ENCODE measurements at regions not wholly inside any gene's neighbourhood (a gene's known extent, or its start where the extent isn't known, plus 50 kb on each side); places are given as distances from the start of the nearest gene placed in this dataset.

- no peak for DNase-seq
- Histone ChIP-seq H3K27me3 (replicated peaks; ENCODE audit: control insufficient read depth, insufficient read depth, low read length) (no peaks in the 10 kb centered on the region), H3K36me3 (ENCODE audit: control insufficient read depth, insufficient read depth, low read length) (no peaks in the 10 kb centered on the region), H3K4me3 (ENCODE audit: low read depth, low read length) (no peak overlapping the region), H3K9me3 (peaks cover 3% of the 10 kb centered on the region; the same call in 1 of the 2 replicates), H3K4me1 (no peaks in the 10 kb centered on the region)
- Mint-ChIP-seq H3K27me3 (ENCODE audit: insufficient read depth, unreplicated experiment) (no peaks in the 10 kb centered on the region), H3K27ac (ENCODE audit: unreplicated experiment) (no peak overlapping the region), H3K9me3 (ENCODE audit: unreplicated experiment) (peaks cover 11% of the 10 kb centered on the region), H3K4me3 (ENCODE audit: unreplicated experiment) (no peak overlapping the region), H3K4me1 (ENCODE audit: low read depth, unreplicated experiment) (no peaks in the 10 kb centered on the region), H3K36me3 (ENCODE audit: insufficient read depth, unreplicated experiment) (no peaks in the 10 kb centered on the region)
- intact Hi-C loops (cut with micrococcal nuclease; ENCODE audit: unreplicated experiment) = no loop called here
- POLR2A ChIA-PET = no interaction called here
- BruUV-seq (replicated peaks) = no TSS peak
- no peak for TF ChIP-seq CTCF (IDR thresholded peaks at IDR 0.05; ENCODE audit: insufficient read depth in 1 of 2, low read depth in 1 of 2, low read length in 1 of 2, severe bottlenecking in 1 of 2, unreplicated experiment in 1 of 2)
- CTCF ChIA-PET = no interaction called here
Observed at GRCh38 chr5:116359592-116359991, 215.0 kb downstream of the SEMA6A start.

GRCh38 chr5:116358911-116359418 is 215.7 kb downstream of the SEMA6A start:
- intact Hi-C loops (cut with micrococcal nuclease; ENCODE audit: unreplicated experiment) = no loop called here
- Histone ChIP-seq H3K36me3 (ENCODE audit: control insufficient read depth, insufficient read depth, low read length) (no peaks in the 10 kb centered on the region), H3K4me3 (ENCODE audit: low read depth, low read length) (no peak overlapping the region), H3K27me3 (replicated peaks; ENCODE audit: control insufficient read depth, insufficient read depth, low read length) (no peaks in the 10 kb centered on the region), H3K4me1 (no peaks in the 10 kb centered on the region), H3K9me3 (peaks cover 4% of the 10 kb centered on the region; the same call in 1 of the 2 replicates)
- peaks cover 17% of the 10 kb centered on the region for H3K9me3 Mint-ChIP-seq (ENCODE audit: unreplicated experiment)
- no peak overlapping the region for H3K27ac Mint-ChIP-seq (ENCODE audit: unreplicated experiment)
- no peak overlapping the region for H3K4me3 Mint-ChIP-seq (ENCODE audit: unreplicated experiment)
- H3K4me1 Mint-ChIP-seq (ENCODE audit: low read depth, unreplicated experiment) = no peaks in the 10 kb centered on the region
- no peak for TF ChIP-seq CTCF (IDR thresholded peaks at IDR 0.05; ENCODE audit: insufficient read depth in 1 of 2, low read depth in 1 of 2, low read length in 1 of 2, severe bottlenecking in 1 of 2, unreplicated experiment in 1 of 2)
- ChIA-PET CTCF (no interaction called here), POLR2A (no interaction called here)
- BruUV-seq (replicated peaks) = no TSS peak
- H3K36me3 Mint-ChIP-seq (ENCODE audit: insufficient read depth, unreplicated experiment) = no peaks in the 10 kb centered on the region
- no peak for DNase-seq
- H3K27me3 Mint-ChIP-seq (ENCODE audit: insufficient read depth, unreplicated experiment) = no peaks in the 10 kb centered on the region

GRCh38 chr5:116358015-116358523 is 216.6 kb downstream of the SEMA6A start:
- Histone ChIP-seq H3K36me3 (ENCODE audit: control insufficient read depth, insufficient read depth, low read length) (no peaks in the 10 kb centered on the region), H3K27me3 (replicated peaks; ENCODE audit: control insufficient read depth, insufficient read depth, low read length) (no peaks in the 10 kb centered on the region), H3K4me1 (no peaks in the 10 kb centered on the region), H3K9me3 (peaks cover 4% of the 10 kb centered on the region; the same call in 1 of the 2 replicates), H3K4me3 (ENCODE audit: low read depth, low read length) (no peak overlapping the region)
- BruUV-seq (replicated peaks) = no TSS peak
- ChIA-PET POLR2A (no interaction called here), CTCF (no interaction called here)
- Mint-ChIP-seq H3K9me3 (ENCODE audit: unreplicated experiment) (peaks cover 18% of the 10 kb centered on the region), H3K4me3 (ENCODE audit: unreplicated experiment) (no peak overlapping the region), H3K4me1 (ENCODE audit: low read depth, unreplicated experiment) (no peaks in the 10 kb centered on the region), H3K27me3 (ENCODE audit: insufficient read depth, unreplicated experiment) (no peaks in the 10 kb centered on the region), H3K27ac (ENCODE audit: unreplicated experiment) (no peak overlapping the region), H3K36me3 (ENCODE audit: insufficient read depth, unreplicated experiment) (no peaks in the 10 kb centered on the region)
- intact Hi-C loops (cut with micrococcal nuclease; ENCODE audit: unreplicated experiment) = no loop called here
- DNase-seq = no peak
- TF ChIP-seq CTCF (IDR thresholded peaks at IDR 0.05; ENCODE audit: insufficient read depth in 1 of 2, low read depth in 1 of 2, low read length in 1 of 2, severe bottlenecking in 1 of 2, unreplicated experiment in 1 of 2) = no peak
